ENCODE measurements at regions not wholly inside any gene's neighbourhood (a gene's known extent, or its start where the extent isn't known, plus 50 kb on each side); places are given as distances from the start of the nearest gene placed in this dataset.

- TF ChIP-seq POLR2A (IDR thresholded peaks at IDR 0.05; ENCODE audit: low read length) (no peak), GATA1 (IDR thresholded peaks at IDR 0.05; ENCODE audit: low read depth, low read length) (no peak)
These were observed 232.8 kb downstream of the GRB14 start for GRCh38 chr2:164388511-164388910.

All from erythroblast (primary cell).